ENCODE measurements at regions not wholly inside any gene's neighbourhood (a gene's known extent, or its start where the extent isn't known, plus 50 kb on each side); places are given as distances from the start of the nearest gene placed in this dataset.

GRCh38 chr5:36383942-36384341, 82.2 kb upstream of the RANBP3L start:
- no peak for TF ChIP-seq POLR2A (IDR thresholded peaks at IDR 0.05)
- no peak for TF ChIP-seq CTCF (IDR thresholded peaks at IDR 0.05)

All from testis (tissue), 2 donors.